ENCODE measurements at regions not wholly inside any gene's neighbourhood (a gene's known extent, or its start where the extent isn't known, plus 50 kb on each side); places are given as distances from the start of the nearest gene placed in this dataset.

DNA sequence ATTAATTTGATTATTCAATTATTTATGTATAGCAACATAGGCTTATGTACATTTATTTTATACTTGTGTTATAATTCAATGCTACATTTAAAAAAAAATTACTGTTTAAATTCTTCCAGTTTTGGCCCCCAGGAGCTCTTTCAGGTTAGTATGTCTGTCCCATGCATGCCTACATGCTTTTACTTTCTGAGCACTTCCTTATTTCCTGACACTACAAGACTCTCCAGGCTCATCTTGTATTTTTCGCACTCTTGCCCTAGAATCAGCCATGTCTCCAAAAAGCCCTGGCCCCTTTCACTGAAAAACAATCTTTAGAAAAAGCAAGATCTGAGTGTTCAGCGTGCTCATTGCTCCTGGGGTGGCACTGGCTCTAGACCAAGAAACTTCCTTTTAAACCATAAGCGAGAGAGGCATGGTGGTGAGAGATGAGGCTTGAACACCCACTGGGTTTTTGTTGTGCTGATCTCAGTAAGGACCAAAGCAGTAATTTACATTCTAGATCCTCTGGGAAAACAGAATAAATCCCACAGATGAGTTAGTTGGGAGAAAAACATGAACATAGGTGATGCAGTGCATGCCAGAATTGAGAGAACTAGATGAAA, 95.0 kb downstream of the SLC30A10 start:
- Histone ChIP-seq H3F3A (ENCODE audit: insufficient read depth) (no peaks in the 10 kb centered on the region), H3K9me3 (ENCODE audit: insufficient read depth, low read length) (no peaks in the 10 kb centered on the region), H3K4me3 (ENCODE audit: insufficient read depth, low read length, poor library complexity, severe bottlenecking) (no peak overlapping the region), H3K9ac (ENCODE audit: low read length) (no peak overlapping the region), H3K79me2 (ENCODE audit: insufficient read depth, low read length) (no peaks in the 10 kb centered on the region), H3K27me3 (ENCODE audit: low read length) (no peaks in the 10 kb centered on the region), H4K20me1 (ENCODE audit: low read depth, low read length) (no peaks in the 10 kb centered on the region), H3K36me3 (ENCODE audit: low read length) (no peaks in the 10 kb centered on the region), H3K4me2 (ENCODE audit: low read depth, low read length, poor library complexity, severe bottlenecking) (no peak overlapping the region), H3K27ac (ENCODE audit: low read depth, low read length) (no peak overlapping the region), H3K9me2 (replicated peaks; ENCODE audit: insufficient read depth, low read length) (no peaks in the 10 kb centered on the region), H2AFZ (ENCODE audit: low read depth, low read length, severe bottlenecking) (no peak overlapping the region)
- no peak for TF ChIP-seq EZH2phosphoT487 (conservative IDR thresholded peaks at IDR 0.05; ENCODE audit: low read length)

GRCh38 chr1:219826290-219826689, 102.1 kb downstream of the SLC30A10 start:
- no peak overlapping the region for H3K27ac ChIP-seq (ENCODE audit: low read depth, low read length)
- H3K9me3 ChIP-seq (ENCODE audit: insufficient read depth, low read length): no peaks in the 10 kb centered on the region
- no peak for TF ChIP-seq EZH2phosphoT487 (conservative IDR thresholded peaks at IDR 0.05; ENCODE audit: low read length)
- TF ChIP-seq, protein P1, sequence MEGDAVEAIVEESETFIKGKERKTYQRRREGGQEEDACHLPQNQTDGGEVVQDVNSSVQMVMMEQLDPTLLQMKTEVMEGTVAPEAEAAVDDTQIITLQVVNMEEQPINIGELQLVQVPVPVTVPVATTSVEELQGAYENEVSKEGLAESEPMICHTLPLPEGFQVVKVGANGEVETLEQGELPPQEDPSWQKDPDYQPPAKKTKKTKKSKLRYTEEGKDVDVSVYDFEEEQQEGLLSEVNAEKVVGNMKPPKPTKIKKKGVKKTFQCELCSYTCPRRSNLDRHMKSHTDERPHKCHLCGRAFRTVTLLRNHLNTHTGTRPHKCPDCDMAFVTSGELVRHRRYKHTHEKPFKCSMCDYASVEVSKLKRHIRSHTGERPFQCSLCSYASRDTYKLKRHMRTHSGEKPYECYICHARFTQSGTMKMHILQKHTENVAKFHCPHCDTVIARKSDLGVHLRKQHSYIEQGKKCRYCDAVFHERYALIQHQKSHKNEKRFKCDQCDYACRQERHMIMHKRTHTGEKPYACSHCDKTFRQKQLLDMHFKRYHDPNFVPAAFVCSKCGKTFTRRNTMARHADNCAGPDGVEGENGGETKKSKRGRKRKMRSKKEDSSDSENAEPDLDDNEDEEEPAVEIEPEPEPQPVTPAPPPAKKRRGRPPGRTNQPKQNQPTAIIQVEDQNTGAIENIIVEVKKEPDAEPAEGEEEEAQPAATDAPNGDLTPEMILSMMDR (IDR thresholded peaks at IDR 0.05; ENCODE audit: insufficient read depth, low read length, poor library complexity, severe bottlenecking): no peak

GRCh38 chr1:219825355-219825754, 103.0 kb downstream of the SLC30A10 start:
- Histone ChIP-seq H3K4me2 (ENCODE audit: low read depth, low read length, poor library complexity, severe bottlenecking) (no peak overlapping the region), H3K36me3 (ENCODE audit: low read length) (no peaks in the 10 kb centered on the region), H3K27me3 (ENCODE audit: low read length) (no peaks in the 10 kb centered on the region), H3F3A (ENCODE audit: insufficient read depth) (no peaks in the 10 kb centered on the region), H2AFZ (ENCODE audit: low read depth, low read length, severe bottlenecking) (no peak overlapping the region), H3K9me3 (ENCODE audit: insufficient read depth, low read length) (no peaks in the 10 kb centered on the region), H3K4me3 (ENCODE audit: insufficient read depth, low read length, poor library complexity, severe bottlenecking) (no peak overlapping the region), H4K20me1 (ENCODE audit: low read depth, low read length) (no peaks in the 10 kb centered on the region), H3K79me2 (ENCODE audit: insufficient read depth, low read length) (no peaks in the 10 kb centered on the region), H3K9ac (ENCODE audit: low read length) (no peak overlapping the region), H3K27ac (ENCODE audit: low read depth, low read length) (no peak overlapping the region), H3K9me2 (replicated peaks; ENCODE audit: insufficient read depth, low read length) (no peaks in the 10 kb centered on the region)
- no peak for TF ChIP-seq EZH2phosphoT487 (conservative IDR thresholded peaks at IDR 0.05; ENCODE audit: low read length)
- TF ChIP-seq, protein P1 (IDR thresholded peaks at IDR 0.05; ENCODE audit: insufficient read depth, low read length, poor library complexity, severe bottlenecking): no peak

More at GRCh38 chr1:219826290-219826689, 102.1 kb downstream of the SLC30A10 start:
- H3K4me2 ChIP-seq (ENCODE audit: low read depth, low read length, poor library complexity, severe bottlenecking): no peak overlapping the region
- H3K9ac ChIP-seq (ENCODE audit: low read length): no peak overlapping the region
- H3F3A ChIP-seq (ENCODE audit: insufficient read depth): no peaks in the 10 kb centered on the region
- H3K9me2 ChIP-seq (replicated peaks; ENCODE audit: insufficient read depth, low read length): no peaks in the 10 kb centered on the region
- no peaks in the 10 kb centered on the region for H4K20me1 ChIP-seq (ENCODE audit: low read depth, low read length)
- H3K4me3 ChIP-seq (ENCODE audit: insufficient read depth, low read length, poor library complexity, severe bottlenecking): no peak overlapping the region
- no peaks in the 10 kb centered on the region for H3K36me3 ChIP-seq (ENCODE audit: low read length)
- H3K27me3 ChIP-seq (ENCODE audit: low read length): no peaks in the 10 kb centered on the region
- no peaks in the 10 kb centered on the region for H3K79me2 ChIP-seq (ENCODE audit: insufficient read depth, low read length)
- no peak overlapping the region for H2AFZ ChIP-seq (ENCODE audit: low read depth, low read length, severe bottlenecking)

DNA sequence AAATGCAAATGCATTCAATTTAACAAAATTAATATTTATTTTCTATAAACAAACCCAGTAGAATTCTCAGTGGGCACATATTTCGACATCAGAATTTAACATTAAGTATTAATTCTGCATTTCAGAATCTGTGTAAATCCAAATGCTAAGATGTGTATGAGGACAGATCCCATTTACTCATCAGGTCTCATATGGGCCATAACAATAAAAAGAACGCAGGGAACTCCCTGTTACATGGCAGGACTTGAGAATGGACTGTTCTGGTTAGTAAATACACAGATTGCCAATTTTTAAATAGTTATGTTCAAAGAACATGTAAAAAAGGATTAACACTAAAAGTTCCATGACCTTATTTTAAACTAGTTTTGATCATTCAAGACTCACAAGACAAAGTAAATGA, 104.0 kb downstream of the SLC30A10 start:
- Histone ChIP-seq H3K9me2 (replicated peaks; ENCODE audit: insufficient read depth, low read length) (no peaks in the 10 kb centered on the region), H3K27me3 (ENCODE audit: low read length) (no peaks in the 10 kb centered on the region), H3K79me2 (ENCODE audit: insufficient read depth, low read length) (no peaks in the 10 kb centered on the region), H3K9me3 (ENCODE audit: insufficient read depth, low read length) (no peaks in the 10 kb centered on the region), H3K4me2 (ENCODE audit: low read depth, low read length, poor library complexity, severe bottlenecking) (no peak overlapping the region), H3K9ac (ENCODE audit: low read length) (no peak overlapping the region), H3F3A (ENCODE audit: insufficient read depth) (no peaks in the 10 kb centered on the region), H3K4me3 (ENCODE audit: insufficient read depth, low read length, poor library complexity, severe bottlenecking) (no peak overlapping the region), H3K36me3 (ENCODE audit: low read length) (no peaks in the 10 kb centered on the region), H3K27ac (ENCODE audit: low read depth, low read length) (no peak overlapping the region), H2AFZ (ENCODE audit: low read depth, low read length, severe bottlenecking) (no peak overlapping the region), H4K20me1 (ENCODE audit: low read depth, low read length) (no peaks in the 10 kb centered on the region)
- TF ChIP-seq EZH2phosphoT487 (conservative IDR thresholded peaks at IDR 0.05; ENCODE audit: low read length): no peak
- TF ChIP-seq, protein P1 (IDR thresholded peaks at IDR 0.05; ENCODE audit: insufficient read depth, low read length, poor library complexity, severe bottlenecking): no peak
